HG03575 (cell line): ENCODE measurements at regions not wholly inside any gene's neighbourhood (a gene's known extent, or its start where the extent isn't known, plus 50 kb on each side); places are given as distances from the start of the nearest gene placed in this dataset.
"Not testable (repeated sequence)": the region's sequence is repeated elsewhere in the genome, so short reads cannot be mapped to it uniquely, and the experiment has no call there.

ENCODE experiments used
- ATAC-seq: cut with Tn5 transposase; IDR thresholded peaks from one replicate; pipeline ENCODE4 v1.9.1; 2021; ENCODE audit not compliant: unreplicated experiment, insufficient number of reproducible peaks, low FRiP score; ENCODE audit errors: extremely low read depth

DNA sequence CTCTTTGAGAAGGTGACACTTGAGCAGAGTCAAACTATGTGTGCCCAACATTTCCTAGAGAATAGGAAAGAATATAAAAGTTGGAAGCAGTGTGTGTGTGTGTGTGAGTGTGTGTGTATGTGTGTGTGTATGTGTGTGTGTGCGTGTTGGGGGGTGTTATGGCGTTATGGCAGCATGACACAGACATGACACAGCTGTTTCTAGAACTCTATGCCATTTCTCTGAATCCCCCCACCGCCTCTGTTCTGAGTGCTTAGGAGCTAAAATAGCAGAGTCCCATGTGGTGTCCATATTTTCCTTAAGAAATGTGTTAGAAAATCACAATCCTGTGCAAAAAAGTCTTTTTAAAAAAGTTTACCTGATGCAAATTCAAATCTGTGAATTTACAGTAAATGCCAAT is 556.1 kb downstream of the RWDD3 start:
- ATAC-seq = no peak

DNA sequence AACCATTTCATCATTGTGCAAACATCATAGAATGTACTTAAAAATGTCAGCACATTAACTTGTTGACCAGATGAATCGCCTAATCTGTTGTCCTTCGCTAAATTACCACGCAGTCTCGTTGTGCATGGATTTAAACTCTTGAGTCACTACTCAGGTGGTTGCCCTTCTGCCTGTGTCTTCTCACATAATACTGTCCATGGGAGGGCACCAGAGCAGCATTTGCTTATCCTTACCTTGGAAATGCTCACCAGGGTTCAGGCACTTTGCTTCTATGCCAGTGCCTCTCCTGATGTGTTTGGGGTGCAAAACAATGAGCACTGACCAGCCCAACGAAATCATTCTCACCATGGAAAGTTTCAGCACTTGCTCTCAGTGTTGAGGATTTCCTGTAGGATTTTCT is 559.9 kb downstream of the RWDD3 start:
- ATAC-seq = no peak

DNA sequence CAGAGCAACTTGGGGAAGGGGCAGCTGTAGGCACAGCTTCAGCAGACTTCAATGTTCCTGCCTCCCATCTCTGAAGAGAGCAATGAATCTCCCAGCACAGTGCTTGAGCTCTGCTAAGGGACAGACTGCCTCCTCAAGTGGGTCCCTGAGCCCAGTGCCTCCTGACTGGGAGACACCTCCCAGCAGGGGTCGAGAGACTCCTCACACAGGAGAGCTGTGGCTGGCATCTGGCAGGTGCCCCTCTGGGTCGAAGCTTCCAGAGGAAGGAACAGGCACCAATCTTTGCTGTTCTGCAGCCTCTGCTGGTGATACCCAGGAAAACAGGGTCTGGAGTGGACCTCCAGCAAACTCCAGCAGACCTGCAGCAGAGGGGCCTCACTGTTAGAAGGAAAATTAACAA is 563.8 kb downstream of the RWDD3 start:
- ATAC-seq = not testable (repeated sequence)

- no peak for ATAC-seq
These were observed 572.2 kb downstream of the RWDD3 start for GRCh38 chr1:95806171-95806570.

- no peak for ATAC-seq
These were observed 575.4 kb downstream of the RWDD3 start for GRCh38 chr1:95809391-95809790.

DNA sequence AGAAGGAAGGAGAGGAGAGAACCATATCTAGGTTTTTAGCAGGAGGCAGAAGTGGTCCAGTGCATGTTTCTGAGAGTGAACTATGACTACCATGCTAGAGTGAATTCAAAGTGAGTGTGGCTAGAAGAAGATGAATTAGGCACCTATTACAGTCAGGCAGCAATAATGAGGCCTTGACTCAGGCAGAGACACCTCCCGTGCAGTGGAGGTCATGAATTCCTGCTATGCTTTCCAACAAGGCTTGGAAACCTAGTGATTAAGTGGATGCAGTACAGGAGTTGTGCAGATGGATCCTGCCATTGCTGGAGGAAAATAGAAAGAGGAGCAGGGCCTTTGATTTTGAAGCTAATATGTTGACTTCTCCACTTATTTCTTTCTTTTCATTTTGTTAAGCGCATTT is 581.5 kb downstream of the RWDD3 start:
- no peak for ATAC-seq

GRCh38 chr1:95829556-95829955 is 595.5 kb downstream of the RWDD3 start:
- no peak for ATAC-seq

DNA sequence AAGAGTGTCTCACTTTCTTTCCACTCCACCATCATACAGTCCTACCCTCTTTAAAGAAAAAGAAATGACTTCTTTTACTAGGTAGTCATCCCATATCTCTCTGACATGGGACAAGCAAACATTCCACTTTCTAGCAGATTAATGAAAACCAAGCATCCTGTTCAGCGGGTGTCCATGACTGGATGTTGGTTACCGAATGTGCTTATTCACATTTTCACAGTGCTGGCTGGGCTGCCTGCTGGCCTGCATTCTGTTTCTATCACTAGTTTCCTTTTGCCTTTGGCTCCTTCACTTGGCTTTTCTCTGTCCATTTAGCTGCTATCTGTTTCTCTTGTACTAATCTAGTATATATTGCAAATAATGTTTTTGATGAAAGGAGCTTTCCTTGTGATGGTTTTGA is 598.4 kb downstream of the RWDD3 start:
- no peak for ATAC-seq

DNA sequence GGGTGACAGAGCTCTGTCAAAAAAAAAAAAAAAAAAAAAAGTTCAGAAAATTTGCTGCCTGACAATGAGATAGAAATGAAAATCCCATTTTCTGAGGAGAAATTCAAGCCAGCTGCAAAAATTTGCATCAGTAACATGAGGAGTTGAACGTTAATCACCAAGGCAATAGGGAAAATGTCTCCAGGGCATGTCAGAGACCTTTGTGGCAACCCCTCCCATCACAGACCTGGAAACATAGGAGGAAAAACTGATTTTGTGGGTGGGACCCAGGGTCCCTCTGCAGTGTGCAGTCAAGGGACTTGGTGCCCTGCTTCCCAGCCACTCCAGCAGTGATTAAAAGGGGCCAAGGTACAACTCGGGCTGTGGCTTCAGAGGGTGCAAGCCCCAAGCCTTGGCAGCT is 615.4 kb downstream of the RWDD3 start:
- ATAC-seq = no peak

GRCh38 chr1:95850165-95850649 is 616.2 kb downstream of the RWDD3 start:
- ATAC-seq = no peak

- no peak for ATAC-seq
These were observed 616.8 kb downstream of the RWDD3 start for GRCh38 chr1:95850763-95851162.

DNA sequence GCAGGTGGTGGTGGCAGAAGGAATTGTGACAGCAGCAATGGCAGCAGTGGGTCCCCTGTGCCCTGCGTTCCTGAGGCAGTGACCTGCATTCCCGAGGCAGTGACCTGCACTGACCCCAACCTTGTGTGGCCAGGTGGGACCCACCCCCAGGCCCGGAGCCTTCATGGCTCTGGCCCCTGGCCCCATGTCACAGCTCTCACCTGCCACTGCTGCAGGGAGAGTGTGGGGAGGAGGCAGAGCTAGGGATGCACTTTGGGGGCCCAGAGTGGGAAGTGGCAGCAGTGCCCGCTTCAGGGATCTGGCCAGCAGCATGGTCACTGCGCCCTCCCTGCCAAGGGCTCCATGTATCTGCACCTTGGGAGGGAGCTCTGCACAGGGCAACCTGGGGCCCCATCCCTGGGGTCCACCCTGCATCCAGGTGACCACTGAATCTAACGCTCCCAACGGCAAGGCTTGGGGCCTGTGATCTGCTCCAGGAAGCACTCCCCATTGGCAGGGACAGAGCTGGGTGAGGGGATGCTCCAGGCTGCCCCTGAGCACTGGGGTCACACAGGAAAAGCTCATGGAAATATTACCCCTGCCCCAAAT is 618.6 kb downstream of the RWDD3 start:
- ATAC-seq = no peak

- no peak for ATAC-seq
These were observed 620.4 kb downstream of the RWDD3 start for GRCh38 chr1:95854457-95854856.

- ATAC-seq = no peak
These were observed 629.1 kb downstream of the RWDD3 start for GRCh38 chr1:95863086-95863485.

GRCh38 chr1:95865769-95866168 is 631.8 kb downstream of the RWDD3 start:
- no peak for ATAC-seq

DNA sequence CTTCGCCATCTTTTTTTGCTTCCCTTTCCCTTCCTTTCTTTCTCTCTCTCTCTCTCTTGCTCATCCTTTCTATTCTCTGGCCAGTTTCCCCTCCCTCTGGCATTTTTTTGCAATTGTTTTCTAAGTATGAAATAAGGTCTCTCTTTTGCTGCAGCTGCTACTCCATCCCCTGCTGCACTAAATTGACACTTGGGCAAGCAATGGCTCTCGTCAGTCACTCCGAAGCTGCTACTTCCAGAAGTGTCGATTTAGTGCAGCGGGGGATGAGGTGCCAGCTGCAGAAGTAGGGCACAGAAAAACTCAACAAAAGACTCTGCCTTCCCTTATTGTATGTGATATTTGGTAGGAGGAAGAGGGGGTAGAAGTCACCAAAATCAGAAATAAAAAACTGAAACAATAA is 642.3 kb downstream of the RWDD3 start:
- ATAC-seq = no peak

GRCh38 chr1:95879498-95880050 is 645.6 kb downstream of the RWDD3 start:
- no peak for ATAC-seq

DNA sequence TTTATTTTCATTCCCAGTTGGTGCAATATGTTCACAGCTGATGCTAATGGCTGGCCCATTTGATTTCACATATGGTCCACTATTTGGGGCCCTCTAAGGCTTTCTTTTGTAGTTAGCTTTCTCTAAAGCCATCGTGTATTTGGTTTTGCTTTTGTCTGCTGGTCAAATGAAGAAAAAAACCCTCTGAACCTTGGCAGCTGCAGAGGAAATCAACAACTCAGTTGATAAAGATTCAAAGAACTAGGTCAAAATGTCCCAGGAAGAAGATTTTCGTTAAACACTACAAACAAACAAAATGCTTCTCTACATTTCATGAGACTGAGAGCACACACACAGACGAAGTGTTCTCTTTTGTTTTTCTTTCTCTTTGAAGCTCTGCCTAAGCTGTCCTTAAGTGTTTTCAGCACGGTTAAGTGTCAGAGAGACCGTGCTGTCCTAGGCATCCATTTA is 655.0 kb downstream of the RWDD3 start:
- ATAC-seq = no peak

DNA sequence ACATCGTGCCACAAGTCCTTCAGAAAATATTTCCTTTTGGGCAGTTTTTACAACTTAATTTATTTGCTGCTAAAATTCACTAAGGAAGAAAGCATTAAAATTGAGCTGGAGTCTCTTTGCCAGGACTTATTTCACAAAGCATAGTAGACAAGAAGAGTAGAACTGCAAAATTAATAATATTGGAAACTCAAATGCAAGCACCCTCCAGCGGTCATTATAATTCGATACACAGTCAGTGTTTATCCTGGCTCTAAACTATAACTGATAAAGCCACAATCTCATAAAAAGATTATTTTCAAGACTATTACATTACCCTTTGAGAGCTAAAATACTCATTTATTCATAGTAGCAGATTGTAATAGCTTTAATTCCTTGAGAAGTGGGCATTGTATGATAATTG is 655.4 kb downstream of the RWDD3 start:
- no peak for ATAC-seq

GRCh38 chr1:95893921-95894320 is 659.9 kb downstream of the RWDD3 start:
- ATAC-seq = no peak

DNA sequence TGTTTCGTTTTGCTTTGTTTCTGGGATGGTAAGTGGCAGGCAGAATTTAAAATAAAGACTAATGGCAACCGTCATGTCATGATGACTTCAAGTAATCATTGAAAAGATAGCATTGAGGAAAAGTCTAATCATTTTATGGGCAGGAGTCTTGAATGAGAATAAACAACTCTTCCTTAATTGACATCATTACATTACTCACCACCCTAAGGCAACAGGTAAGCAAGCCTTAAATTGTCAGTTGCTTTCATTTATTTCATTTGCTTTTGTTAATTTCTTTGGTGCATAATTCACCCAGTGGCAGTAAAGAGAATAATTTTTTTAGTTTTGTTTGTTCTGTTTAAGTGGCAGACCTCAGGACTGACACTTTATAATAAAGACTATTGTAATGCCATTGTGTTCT is 669.0 kb downstream of the RWDD3 start:
- ATAC-seq = no peak
